ENCODE measurements at regions not wholly inside any gene's neighbourhood (a gene's known extent, or its start where the extent isn't known, plus 50 kb on each side); places are given as distances from the start of the nearest gene placed in this dataset.

- TF ChIP-seq CTCF (conservative IDR thresholded peaks at IDR 0.05 in 1 of 2, IDR thresholded peaks at IDR 0.05 in 1 of 2; ENCODE audit: extremely low read depth in 1 of 2, insufficient read depth in 1 of 2, low read depth in 1 of 2, low read length in 2 of 2) (no peak), EZH2 (IDR thresholded peaks at IDR 0.05; ENCODE audit: borderline replicate concordance, low read length) (no peak)
These were observed 139.7 kb downstream of the EVX1 start for GRCh38 chr7:27382307-27382706.
